ENCODE measurements at regions not wholly inside any gene's neighbourhood (a gene's known extent, or its start where the extent isn't known, plus 50 kb on each side); places are given as distances from the start of the nearest gene placed in this dataset.
A peak's percentile ranks its signal among the peaks of the same experiment; 100 is the strongest.
"Not testable (repeated sequence)": the region's sequence is repeated elsewhere in the genome, so short reads cannot be mapped to it uniquely, and the experiment has no call there.

DNA sequence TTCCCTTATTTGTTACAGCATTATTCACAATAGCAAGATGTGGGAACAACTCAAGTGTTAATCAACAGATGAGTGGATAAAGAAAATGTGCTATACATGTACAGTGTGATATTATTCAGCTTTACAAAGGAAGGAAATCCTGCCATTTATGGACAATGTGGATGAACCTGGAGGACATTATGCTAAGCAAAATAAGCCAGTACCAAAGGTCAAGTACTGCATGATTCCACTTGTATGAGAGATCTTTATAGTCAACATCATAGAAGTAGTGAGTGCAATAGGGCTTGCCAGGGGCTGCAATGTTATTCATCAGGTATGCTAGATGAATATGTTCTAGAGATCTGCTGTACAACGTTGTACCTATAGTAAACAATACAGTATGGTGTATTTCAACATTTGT is 138.5 kb upstream of the AGR3 start:
- DNase-seq, result no peak

- DNase-seq, result no peak
Observed at GRCh38 chr7:17021205-17021604, 139.4 kb upstream of the AGR3 start.

- DNase-seq, result peak in 1 of 2 experiments; percentile 32
Observed at GRCh38 chr7:17022920-17023319, 141.1 kb upstream of the AGR3 start.

DNA sequence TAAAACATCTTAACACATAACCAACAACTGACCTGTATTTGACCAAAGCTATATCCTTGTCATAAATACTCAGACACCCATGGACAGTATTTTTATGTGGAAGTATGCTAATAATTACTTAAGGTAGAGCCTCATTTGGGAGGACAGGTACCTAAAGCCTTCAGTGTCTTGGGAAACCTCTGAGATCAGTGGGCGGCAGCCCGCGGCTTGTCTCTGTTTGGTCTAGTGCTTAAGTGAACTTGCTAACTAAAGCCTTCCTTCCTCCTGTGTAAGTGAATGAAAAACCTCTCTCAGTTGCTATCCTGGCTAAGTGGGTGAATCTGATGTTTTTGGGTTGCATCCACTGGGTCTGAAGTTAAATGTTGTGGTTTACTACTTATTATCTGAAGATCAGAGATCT is 144.5 kb upstream of the AGR3 start:
- no peak for DNase-seq

GRCh38 chr7:17027143-17027788 is 145.5 kb upstream of the AGR3 start:
- DNase-seq, result no peak

DNA sequence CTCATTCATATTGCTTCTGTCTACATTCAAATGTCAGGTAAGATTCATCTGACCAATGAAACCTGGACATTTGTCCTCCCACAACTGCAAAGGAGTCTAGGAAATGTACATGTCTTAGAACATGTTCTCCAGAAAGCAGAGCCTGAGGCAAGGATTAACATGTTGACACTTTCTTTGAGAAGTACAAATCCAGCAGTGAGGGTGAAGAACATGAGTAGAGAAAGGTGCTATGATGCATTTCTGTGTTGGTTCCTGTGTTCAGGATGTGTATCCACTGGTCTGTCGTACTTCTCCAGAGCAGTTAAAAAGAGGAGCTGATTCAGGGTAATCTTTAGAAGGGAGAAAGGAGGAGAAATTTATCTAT is 146.0 kb upstream of the AGR3 start:
- no peak for DNase-seq

- no peak for DNase-seq
Observed at GRCh38 chr7:17029150-17029549, 147.4 kb upstream of the AGR3 start.

- DNase-seq, result no peak
Observed at GRCh38 chr7:17030559-17030958, 148.8 kb upstream of the AGR3 start.

- DNase-seq, result no peak
Observed at GRCh38 chr7:17031906-17032551, 150.2 kb upstream of the AGR3 start.

DNA sequence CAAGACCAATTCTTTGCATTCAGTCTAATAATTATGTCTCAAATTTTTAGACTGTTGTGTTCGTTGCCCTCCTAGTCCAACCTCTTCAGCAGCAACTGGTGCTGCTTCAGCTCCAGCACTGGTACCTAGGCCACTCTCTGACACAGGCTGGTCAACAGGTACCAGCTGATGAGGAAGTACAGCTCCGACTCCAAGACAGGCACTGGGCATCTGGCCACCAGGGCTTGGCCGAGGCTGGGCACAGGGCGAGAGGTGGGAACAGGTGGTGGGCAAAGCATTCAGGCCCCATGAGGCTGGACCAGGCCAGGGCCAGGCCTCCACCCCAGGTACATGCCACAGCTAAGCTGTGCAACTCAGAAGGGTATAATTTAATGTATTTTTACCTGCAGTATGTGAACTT is 151.5 kb upstream of the AGR3 start:
- DNase-seq, result no peak

GRCh38 chr7:17036584-17036983 is 154.8 kb upstream of the AGR3 start:
- no peak for DNase-seq

DNA sequence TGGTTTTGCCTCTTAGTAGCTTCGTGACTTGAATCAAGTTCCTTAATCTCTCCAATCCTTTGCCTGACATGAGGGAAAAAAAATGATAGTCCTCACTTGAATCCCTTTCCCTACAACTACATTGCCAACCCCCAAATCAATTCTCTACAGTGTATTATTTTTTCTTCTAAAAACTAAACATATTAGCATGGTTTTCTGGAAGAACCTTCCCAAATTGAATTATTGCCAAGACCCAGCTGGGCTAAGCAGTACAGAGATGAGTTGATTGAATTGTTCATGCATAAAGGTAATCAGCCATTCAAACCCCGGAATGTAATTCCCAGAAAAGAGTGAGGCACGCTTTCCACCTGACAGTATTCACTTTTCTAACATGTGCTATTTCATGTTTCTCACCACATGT is 155.6 kb upstream of the AGR3 start:
- DNase-seq, result no peak

- no peak for DNase-seq
Observed at GRCh38 chr7:17038160-17038782, 156.5 kb upstream of the AGR3 start.

DNA sequence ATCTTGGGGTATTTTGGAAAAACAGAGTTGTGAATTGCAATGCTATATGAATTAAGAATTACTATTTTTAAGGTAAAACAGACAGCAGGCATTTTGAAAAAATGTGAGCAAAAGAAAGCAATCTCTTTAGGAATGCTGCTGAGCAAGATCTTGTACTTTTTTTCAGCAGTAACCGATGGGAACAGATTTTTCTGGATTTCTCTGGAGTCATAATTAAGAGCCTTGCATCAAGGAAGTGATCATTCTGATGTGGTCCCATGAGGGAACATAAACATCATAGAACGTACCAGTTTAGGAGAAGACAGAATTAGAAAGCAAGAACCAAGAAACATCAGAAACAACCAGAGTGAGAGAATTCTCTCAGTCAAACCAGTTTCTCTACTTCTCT is 157.0 kb upstream of the AGR3 start:
- DNase-seq, result no peak

- no peak for DNase-seq
Observed at GRCh38 chr7:17039372-17039771, 157.6 kb upstream of the AGR3 start.

DNA sequence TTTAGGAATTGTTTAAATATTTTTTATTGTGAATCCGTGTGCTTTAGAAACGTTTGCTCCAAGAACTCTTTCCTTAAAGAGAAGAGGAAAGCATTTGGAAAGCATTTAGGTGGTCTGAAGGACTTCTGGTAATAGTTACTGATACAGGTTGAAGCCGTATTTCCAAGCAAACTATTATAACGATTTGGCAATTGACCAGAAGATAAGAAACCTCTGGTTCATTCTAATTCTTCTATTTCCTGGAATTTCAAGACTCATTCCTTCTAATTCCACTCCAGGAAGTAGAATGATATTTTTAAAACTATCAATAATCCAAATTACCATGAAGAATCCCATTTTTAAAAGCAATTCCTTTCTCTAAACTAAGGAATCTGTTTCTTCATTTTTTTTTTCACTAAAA is 158.9 kb upstream of the AGR3 start:
- no peak for DNase-seq

GRCh38 chr7:17041324-17041723 is 159.5 kb upstream of the AGR3 start:
- DNase-seq, result no peak

GRCh38 chr7:17042211-17042610 is 160.4 kb upstream of the AGR3 start:
- no peak for DNase-seq

GRCh38 chr7:17043012-17043877 is 161.5 kb upstream of the AGR3 start:
- no peak for DNase-seq

DNA sequence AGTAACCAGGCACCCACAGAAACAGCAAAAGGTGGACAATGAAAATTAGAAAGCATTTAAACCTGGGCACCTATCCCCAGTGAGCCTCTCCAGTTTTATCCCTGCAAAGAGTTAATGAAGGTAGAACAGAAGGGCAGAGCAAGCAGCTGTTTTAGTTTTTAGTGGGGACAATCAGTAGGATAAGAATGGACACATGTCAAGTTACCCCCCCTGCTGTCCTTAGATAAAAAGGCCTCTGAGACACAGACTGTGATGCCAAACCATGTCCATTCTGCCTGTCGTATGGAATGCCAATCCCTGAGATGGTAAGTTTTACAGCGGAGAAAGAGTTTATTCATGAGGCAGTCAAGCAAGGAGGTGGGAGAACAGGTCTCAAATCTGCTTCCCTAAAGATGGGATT is 162.6 kb upstream of the AGR3 start:
- DNase-seq, result no peak

- no peak for DNase-seq
Observed at GRCh38 chr7:17044861-17045260, 163.1 kb upstream of the AGR3 start.

GRCh38 chr7:17046259-17046658 is 164.5 kb upstream of the AGR3 start:
- no peak for DNase-seq

- DNase-seq, result no peak
Observed at GRCh38 chr7:17046666-17047065, 164.9 kb upstream of the AGR3 start.

DNA sequence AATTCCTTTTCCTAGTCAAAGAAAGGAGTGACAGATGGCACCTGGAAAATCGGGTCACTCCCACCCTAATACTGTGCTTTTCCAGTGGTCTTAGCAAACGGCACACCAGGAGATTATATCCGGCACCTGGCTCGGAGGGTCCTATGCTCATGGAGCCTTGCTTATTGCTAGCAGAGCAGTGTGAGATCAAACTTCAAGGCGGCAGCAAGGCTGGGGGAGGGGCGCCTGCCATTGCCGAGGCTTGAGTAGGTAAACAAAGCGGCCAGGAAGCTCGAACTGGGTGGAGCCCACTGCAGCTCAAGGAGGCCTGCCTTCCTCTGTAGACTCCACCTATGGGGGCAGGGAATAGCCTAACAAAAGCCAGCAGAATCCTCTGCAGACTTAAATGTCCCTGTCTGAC is 171.4 kb upstream of the AGR3 start:
- DNase-seq, result not testable (repeated sequence)
